ENCODE measurements at regions not wholly inside any gene's neighbourhood (a gene's known extent, or its start where the extent isn't known, plus 50 kb on each side); places are given as distances from the start of the nearest gene placed in this dataset.
A peak's percentile ranks its signal among the peaks of the same experiment; 100 is the strongest.

GRCh38 chr17:72531729-72532128 lies 410.9 kb downstream of the SOX9 start:
- ATAC-seq (no peak), DNase-seq (no peak)
- intact Hi-C loops (cut with micrococcal nuclease), result no loop called here

GRCh38 chr17:72534265-72534664 lies 413.4 kb downstream of the SOX9 start:
- intact Hi-C loops (cut with micrococcal nuclease), result no loop called here
- DNase-seq (no peak), ATAC-seq (no peak)

DNA sequence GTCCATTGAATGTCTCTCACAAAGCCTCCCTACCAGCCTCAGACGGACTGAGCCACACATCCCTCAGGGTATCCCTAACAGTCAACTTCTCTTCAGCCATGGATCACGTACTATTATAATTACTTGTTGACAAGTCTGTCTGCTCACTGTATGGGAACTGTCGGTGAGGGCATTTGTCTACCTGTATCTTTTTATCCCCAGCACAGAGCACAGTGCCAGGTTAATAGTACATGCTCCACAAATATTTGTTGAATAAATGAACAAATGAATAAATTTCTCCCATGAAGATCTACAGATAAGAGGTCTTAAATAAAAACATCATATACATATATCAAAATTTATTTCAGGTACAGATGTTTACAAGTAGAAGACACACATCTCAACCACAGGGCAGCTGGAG lies 414.0 kb downstream of the SOX9 start:
- ATAC-seq, result no peak
- intact Hi-C loops (cut with micrococcal nuclease), result no loop called here

DNA sequence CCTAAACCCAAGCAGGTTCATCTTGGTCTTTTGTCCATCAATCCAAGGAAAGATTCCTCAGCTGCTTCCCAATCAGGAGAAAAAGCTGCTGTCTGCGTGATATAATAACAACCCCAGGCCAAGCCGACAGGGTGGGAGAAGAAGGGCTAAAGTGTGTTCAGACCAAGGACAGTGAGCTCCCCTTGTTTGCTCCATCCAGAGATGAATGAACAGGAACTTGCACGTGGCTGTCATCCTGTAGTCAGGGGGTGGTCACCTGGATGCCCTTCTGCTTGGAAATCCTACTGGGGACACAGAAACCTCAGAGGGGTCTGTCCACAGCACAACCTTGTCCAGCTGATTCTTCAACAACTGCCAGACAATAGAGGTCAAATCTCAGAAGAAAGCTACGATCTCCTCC lies 414.5 kb downstream of the SOX9 start:
- no peak for ATAC-seq
- no peak for DNase-seq
- intact Hi-C loops (cut with micrococcal nuclease), result no loop called here

More for the DNA sequence above, 414.0 kb downstream of the SOX9 start:
- no peak for DNase-seq

GRCh38 chr17:72535779-72536178 lies 415.0 kb downstream of the SOX9 start:
- ATAC-seq (no peak), DNase-seq (no peak)
- intact Hi-C loops (cut with micrococcal nuclease), result no loop called here

DNA sequence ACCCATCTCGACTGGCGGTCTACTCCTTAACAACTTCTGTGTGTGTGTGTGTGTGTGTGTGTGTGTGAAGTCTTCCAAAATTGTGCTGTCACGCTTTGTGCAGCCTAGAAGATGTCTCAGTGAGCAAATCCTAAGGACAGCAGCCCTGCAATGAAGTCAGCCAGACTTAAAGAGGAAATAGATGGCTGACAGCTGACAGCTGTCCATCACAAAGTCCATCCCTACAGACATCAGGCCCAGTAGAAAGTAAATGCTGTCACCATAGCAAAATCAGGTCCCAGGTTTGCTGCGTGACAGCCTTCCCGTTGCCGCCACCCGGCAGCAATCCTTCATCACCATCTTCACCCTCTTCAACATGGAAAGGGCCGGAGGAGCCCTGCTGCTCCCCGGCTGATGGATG lies 416.0 kb downstream of the SOX9 start:
- DNase-seq, result no peak
- intact Hi-C loops (cut with micrococcal nuclease), result no loop called here
- no peak for ATAC-seq

GRCh38 chr17:72538443-72538842 lies 417.6 kb downstream of the SOX9 start:
- ATAC-seq (no peak), DNase-seq (no peak)
- intact Hi-C loops (cut with micrococcal nuclease), result no loop called here

- intact Hi-C loops (cut with micrococcal nuclease), result no loop called here
- DNase-seq (no peak), ATAC-seq (no peak)
Measured at GRCh38 chr17:72538901-72539352, 418.1 kb downstream of the SOX9 start.

GRCh38 chr17:72539981-72540897 lies 419.4 kb downstream of the SOX9 start:
- DNase-seq, result peak; percentile 84
- intact Hi-C loops (cut with micrococcal nuclease), result no loop called here
- ATAC-seq, result peak; percentile 98

GRCh38 chr17:72542317-72542716 lies 421.5 kb downstream of the SOX9 start:
- DNase-seq (no peak), ATAC-seq (no peak)
- intact Hi-C loops (cut with micrococcal nuclease), result no loop called here

GRCh38 chr17:72545766-72546165 lies 424.9 kb downstream of the SOX9 start:
- ATAC-seq (no peak), DNase-seq (no peak)
- intact Hi-C loops (cut with micrococcal nuclease), result no loop called here

DNA sequence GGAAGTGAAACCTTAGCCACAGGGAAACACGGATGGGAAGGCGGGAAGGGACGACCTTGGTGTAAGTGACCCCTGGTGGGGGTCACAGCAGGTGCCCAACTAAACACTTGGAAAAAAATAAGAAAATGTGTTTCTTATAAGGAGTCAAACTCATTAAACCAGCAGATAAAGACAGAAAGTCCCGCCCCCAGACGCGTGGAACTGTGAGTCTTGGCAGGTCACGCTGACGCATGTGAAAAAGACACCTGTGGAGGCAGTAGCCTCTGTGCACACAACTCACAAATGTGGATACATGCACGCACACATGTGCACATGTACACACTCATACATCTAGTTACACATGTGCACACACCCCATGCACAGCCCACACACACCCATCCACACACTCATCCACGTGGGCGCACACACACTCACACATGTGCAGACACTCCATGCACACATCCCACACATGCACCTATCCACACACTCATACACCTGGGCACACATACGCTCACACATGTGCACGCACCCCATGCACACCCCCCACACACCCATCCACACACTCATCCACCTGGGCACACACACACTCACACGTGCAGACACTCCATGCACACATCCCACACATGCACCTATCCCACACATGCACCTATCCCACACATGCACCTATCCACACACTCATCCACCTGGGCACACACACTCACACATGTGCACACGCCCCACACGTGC lies 432.4 kb downstream of the SOX9 start:
- intact Hi-C loops (cut with micrococcal nuclease), result loop anchor here (10.0 kb wide), 1 partner anchor 602 kb away; no protein-coding TSS in a partner anchor
- ATAC-seq (no peak), DNase-seq (no peak)

DNA sequence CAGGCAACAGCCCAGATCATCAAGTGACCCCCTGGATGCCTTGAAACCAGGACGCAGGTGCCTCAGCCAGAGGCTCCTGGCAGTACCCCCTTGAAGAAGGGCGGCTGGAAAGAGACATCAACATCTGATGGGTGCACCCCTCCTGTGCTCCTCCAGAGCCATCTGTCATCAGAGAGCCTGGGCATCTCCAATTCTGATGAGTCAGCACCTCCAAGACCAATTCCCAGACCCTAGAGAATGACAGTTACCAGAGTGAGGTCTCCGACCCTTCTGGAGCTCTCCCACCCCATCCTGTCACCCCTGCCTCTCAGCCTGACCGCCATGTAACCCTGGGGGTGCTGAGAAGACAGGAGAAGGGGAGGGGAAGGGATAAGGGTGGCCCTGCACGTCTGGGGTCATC lies 433.7 kb downstream of the SOX9 start:
- no peak for ATAC-seq
- DNase-seq, result no peak
- intact Hi-C loops (cut with micrococcal nuclease), result loop anchor here (10.0 kb wide), 1 partner anchor 600 kb away; no protein-coding TSS in a partner anchor

- DNase-seq, result no peak
- intact Hi-C loops (cut with micrococcal nuclease), result loop anchor here (10.0 kb wide), 1 partner anchor 600 kb away; no protein-coding TSS in a partner anchor
- ATAC-seq, result no peak
Measured at GRCh38 chr17:72555052-72555451, 434.2 kb downstream of the SOX9 start.

DNA sequence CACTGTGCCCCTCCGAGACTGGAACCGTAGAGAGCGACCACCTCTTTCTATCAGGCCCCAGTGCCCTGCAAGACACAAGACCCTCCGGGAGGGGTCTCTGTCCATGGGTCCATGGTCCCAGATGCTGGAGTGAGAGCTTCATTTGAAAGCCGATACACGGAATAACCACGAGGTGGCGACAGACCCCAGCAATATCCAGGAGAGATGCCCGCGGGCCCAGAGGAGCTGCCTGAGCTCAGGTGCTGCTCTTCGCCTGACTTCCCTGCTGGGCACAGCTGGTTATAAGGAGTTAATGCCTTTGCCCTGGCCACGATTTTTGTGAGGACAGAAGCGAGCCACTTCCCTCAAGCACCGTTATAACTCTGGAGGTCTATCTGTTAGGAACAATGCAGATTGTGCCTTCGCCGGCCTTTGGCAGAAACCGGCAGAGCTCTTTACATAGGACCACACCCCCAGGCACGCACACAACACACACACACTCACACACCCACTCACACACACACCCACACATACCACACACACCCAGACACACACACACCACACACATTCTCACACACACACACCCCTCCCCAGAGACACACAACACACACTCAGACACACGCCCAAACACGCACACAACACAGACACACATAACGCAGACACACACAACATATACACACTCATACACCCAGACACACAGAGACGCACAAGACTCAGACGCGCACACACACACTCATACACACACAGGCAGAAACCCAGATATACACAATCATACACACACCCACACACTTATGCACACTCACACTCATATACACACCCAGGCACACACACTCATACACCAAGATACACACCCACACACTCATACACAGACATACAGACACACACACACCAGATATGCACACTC lies 436.4 kb downstream of the SOX9 start:
- DNase-seq (peak; percentile 66), ATAC-seq (peak; percentile 62)
- intact Hi-C loops (cut with micrococcal nuclease), result loop anchor here (10.0 kb wide), 1 partner anchor 598 kb away; no protein-coding TSS in a partner anchor

DNA sequence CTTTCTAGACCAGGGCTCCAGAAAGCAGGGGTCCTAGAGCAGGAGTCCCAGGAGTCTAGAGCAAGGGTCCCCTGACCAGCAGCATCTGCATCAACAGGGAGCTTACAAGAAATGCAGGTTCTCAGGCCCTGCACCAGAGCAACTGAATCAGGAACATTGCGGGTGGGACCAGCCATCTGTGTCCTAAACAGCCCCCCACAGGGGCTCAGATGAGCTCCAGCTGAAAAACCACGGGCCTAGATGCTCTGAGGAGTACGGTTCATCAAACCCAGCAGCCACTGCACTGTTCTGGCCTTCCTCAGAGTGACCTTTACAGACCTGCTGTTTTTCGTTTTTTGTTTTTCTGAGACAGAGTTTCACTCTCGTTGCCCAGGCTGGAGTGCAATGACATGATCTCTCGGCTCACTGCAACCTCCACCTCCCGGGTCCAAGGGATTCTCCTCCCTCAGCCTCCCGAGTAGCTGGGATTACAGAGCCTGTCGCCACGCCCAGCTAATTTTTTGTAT lies 438.2 kb downstream of the SOX9 start:
- ATAC-seq (no peak), DNase-seq (no peak)
- intact Hi-C loops (cut with micrococcal nuclease), result loop anchor here (10.0 kb wide), 1 partner anchor 596 kb away; no protein-coding TSS in a partner anchor

DNA sequence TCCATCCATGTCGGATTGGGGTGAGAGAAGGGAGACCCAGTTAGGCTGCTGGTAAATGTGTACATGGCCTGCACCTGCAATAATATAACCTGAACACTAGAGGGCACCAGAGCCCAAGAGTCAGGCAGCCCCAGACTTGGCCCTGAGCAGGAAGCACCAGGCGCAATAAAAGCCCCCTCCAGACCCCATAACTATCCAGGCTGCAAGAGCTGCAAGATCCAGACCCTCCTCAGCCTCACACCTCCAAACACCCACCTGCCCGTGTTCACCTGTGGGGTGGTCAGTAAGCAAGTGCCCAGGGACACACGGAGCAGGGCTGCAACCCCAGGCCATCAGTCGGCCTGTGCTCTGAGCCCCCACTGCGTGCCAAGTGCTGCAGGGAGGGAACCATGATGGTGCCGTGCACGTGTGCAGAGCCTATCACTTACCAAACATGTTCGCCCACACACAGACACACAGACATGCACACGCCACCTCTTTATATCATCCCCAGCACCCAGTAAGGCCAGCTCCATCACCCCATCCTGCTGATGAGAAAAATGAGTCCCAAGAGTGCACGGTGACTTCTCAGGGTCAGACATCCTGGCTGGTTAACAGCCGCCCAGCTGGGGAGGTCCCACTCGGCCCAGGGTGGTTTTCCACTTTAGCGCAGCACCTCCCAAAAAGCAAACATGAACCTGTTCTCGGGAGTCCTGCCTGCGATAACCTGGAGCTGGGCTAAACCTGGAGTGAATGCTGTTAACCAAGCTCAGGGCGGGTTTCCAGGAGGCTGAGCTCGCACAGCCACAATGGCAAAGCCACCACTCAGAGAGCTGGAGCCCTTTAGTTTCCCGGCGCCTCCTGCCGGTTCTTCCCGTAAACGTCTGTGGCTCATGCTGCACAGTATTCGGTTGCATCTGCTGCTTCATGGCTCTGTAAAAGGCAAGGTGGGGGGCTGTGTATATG lies 439.8 kb downstream of the SOX9 start:
- ATAC-seq (peak; percentile 82), DNase-seq (no peak)
- intact Hi-C loops (cut with micrococcal nuclease), result no loop called here

- intact Hi-C loops (cut with micrococcal nuclease), result no loop called here
- DNase-seq, result no peak
- no peak for ATAC-seq
Measured at GRCh38 chr17:72561266-72561665, 440.4 kb downstream of the SOX9 start.
